HUES64 (cell line): ENCODE measurements at regions not wholly inside any gene's neighbourhood (a gene's known extent, or its start where the extent isn't known, plus 50 kb on each side); places are given as distances from the start of the nearest gene placed in this dataset.
"Not testable (repeated sequence)": the region's sequence is repeated elsewhere in the genome, so short reads cannot be mapped to it uniquely, and the experiment has no call there.

Source experiments
- H3K27ac ChIP-seq: 2 replicates; pipeline ENCODE4 v1.7.0; 2013; ENCODE audit warnings: low read depth, low read length, inconsistent platforms
- H3K27me3 ChIP-seq: 2 replicates; pipeline ENCODE4 v1.6.1; 2013; ENCODE audit warnings: mild to moderate bottlenecking, low read length; ENCODE audit not compliant: insufficient read depth
- H3K36me3 ChIP-seq: 2 replicates; pipeline ENCODE4 v1.6.1; 2013; ENCODE audit warnings: mild to moderate bottlenecking, low read length; ENCODE audit not compliant: insufficient read depth
- H3K4me1 ChIP-seq: 2 replicates; pipeline ENCODE4 v1.6.1; 2013; ENCODE audit warnings: mild to moderate bottlenecking, low read length, moderate library complexity; ENCODE audit not compliant: insufficient read depth
- H3K4me3 ChIP-seq: 2 replicates; pipeline ENCODE4 v1.5.1; 2013; ENCODE audit warnings: mild to moderate bottlenecking, low read length, moderate library complexity
- H3K9ac ChIP-seq: 2 replicates; pipeline ENCODE4 v1.6.1; 2013; ENCODE audit warnings: mild to moderate bottlenecking, low read depth, low read length
- H3K9me3 ChIP-seq: 2 replicates; pipeline ENCODE4 v1.6.1; 2013; ENCODE audit warnings: low read depth, low read length; ENCODE audit not compliant: insufficient read depth
- WGBS: fragments of 150-250, 120-280 bp; methylation state at CpG from one replicate; pipeline ENCODE4 v1.1.7; 2013; ENCODE audit warnings: missing lambda C conversion rate; 5-methylcytosine and 5-hydroxymethylcytosine counted together

GRCh38 chr15:96184297-96184696, 146.2 kb upstream of the NR2F2 start:
- Histone ChIP-seq H3K27ac (no peak overlapping the region), H3K36me3 (no peaks in the 10 kb centered on the region), H3K4me1 (peaks cover 37% of the 10 kb centered on the region), H3K9me3 (no peaks in the 10 kb centered on the region), H3K9ac (no peak overlapping the region), H3K4me3 (no peak overlapping the region), H3K27me3 (no peaks in the 10 kb centered on the region)
- whole genome bisulfite sequencing: 91% methylated on average over 2 of the region's 2 CpGs

GRCh38 chr15:96186105-96186504, 144.4 kb upstream of the NR2F2 start:
- no peaks in the 10 kb centered on the region for H3K9me3 ChIP-seq
- H3K27ac ChIP-seq: no peak overlapping the region
- no peaks in the 10 kb centered on the region for H3K27me3 ChIP-seq
- H3K36me3 ChIP-seq: no peaks in the 10 kb centered on the region
- H3K9ac ChIP-seq: no peak overlapping the region
- H3K4me3 ChIP-seq: no peak overlapping the region
- H3K4me1 ChIP-seq: peaks cover 28% of the 10 kb centered on the region
- WGBS: 94% methylated on average over 4 of the region's 4 CpGs

- Histone ChIP-seq H3K27ac (no peak overlapping the region), H3K36me3 (no peaks in the 10 kb centered on the region), H3K27me3 (no peaks in the 10 kb centered on the region), H3K9ac (no peak overlapping the region), H3K9me3 (no peaks in the 10 kb centered on the region), H3K4me3 (no peak overlapping the region), H3K4me1 (peaks cover 22% of the 10 kb centered on the region)
- WGBS: 83% methylated on average over 7 of the region's 10 CpGs
Measured at GRCh38 chr15:96187341-96188305, 142.9 kb upstream of the NR2F2 start.

- H3K27ac ChIP-seq: no peak overlapping the region
- no peaks in the 10 kb centered on the region for H3K36me3 ChIP-seq
- 91% methylated on average over 1 of the region's 1 CpG for WGBS
- H3K4me3 ChIP-seq: no peak overlapping the region
- H3K9ac ChIP-seq: no peak overlapping the region
- no peaks in the 10 kb centered on the region for H3K4me1 ChIP-seq
- H3K27me3 ChIP-seq: no peaks in the 10 kb centered on the region
- H3K9me3 ChIP-seq: no peaks in the 10 kb centered on the region
Measured at GRCh38 chr15:96197721-96198120, 132.8 kb upstream of the NR2F2 start.

GRCh38 chr15:96199111-96199510, 131.4 kb upstream of the NR2F2 start:
- no peak overlapping the region for H3K27ac ChIP-seq
- no peaks in the 10 kb centered on the region for H3K4me1 ChIP-seq
- no peak overlapping the region for H3K9ac ChIP-seq
- no peaks in the 10 kb centered on the region for H3K27me3 ChIP-seq
- H3K36me3 ChIP-seq: no peaks in the 10 kb centered on the region
- H3K9me3 ChIP-seq: no peaks in the 10 kb centered on the region
- no peak overlapping the region for H3K4me3 ChIP-seq

GRCh38 chr15:96200357-96200967, 130.0 kb upstream of the NR2F2 start:
- 95% methylated on average over 8 of the region's 9 CpGs for WGBS

GRCh38 chr15:96201696-96202095, 128.8 kb upstream of the NR2F2 start:
- Histone ChIP-seq H3K27ac (no peak overlapping the region), H3K9ac (no peak overlapping the region), H3K27me3 (no peaks in the 10 kb centered on the region), H3K4me3 (no peak overlapping the region), H3K36me3 (no peaks in the 10 kb centered on the region), H3K4me1 (no peaks in the 10 kb centered on the region), H3K9me3 (no peaks in the 10 kb centered on the region)
- 93% methylated on average over 2 of the region's 2 CpGs for WGBS

More at GRCh38 chr15:96200357-96200967, 130.0 kb upstream of the NR2F2 start:
- no peak overlapping the region for H3K9ac ChIP-seq
- H3K36me3 ChIP-seq: no peaks in the 10 kb centered on the region
- H3K27me3 ChIP-seq: no peaks in the 10 kb centered on the region
- no peaks in the 10 kb centered on the region for H3K4me1 ChIP-seq
- no peak overlapping the region for H3K4me3 ChIP-seq
- no peak overlapping the region for H3K27ac ChIP-seq
- H3K9me3 ChIP-seq: no peaks in the 10 kb centered on the region

- no CpG with 5 or more reads among the region's 1 CpG for WGBS
- H3K27ac ChIP-seq, H3K9me3 ChIP-seq, H3K4me3 ChIP-seq, H3K9ac ChIP-seq, H3K4me1 ChIP-seq, H3K27me3 ChIP-seq, H3K36me3 ChIP-seq: not testable (repeated sequence)
Measured at GRCh38 chr15:96205588-96205987, 124.9 kb upstream of the NR2F2 start.

- no peaks in the 10 kb centered on the region for H3K9me3 ChIP-seq
- no peaks in the 10 kb centered on the region for H3K27me3 ChIP-seq
- H3K9ac ChIP-seq: no peak overlapping the region
- no peaks in the 10 kb centered on the region for H3K36me3 ChIP-seq
- no peak overlapping the region for H3K27ac ChIP-seq
- 89% methylated on average over 2 of the region's 2 CpGs for WGBS
- H3K4me3 ChIP-seq: no peak overlapping the region
- H3K4me1 ChIP-seq: no peaks in the 10 kb centered on the region
Measured at GRCh38 chr15:96207377-96208006, 123.0 kb upstream of the NR2F2 start.

- Histone ChIP-seq H3K27me3 (no peaks in the 10 kb centered on the region), H3K27ac (no peak overlapping the region), H3K4me3 (no peak overlapping the region), H3K9ac (no peak overlapping the region), H3K9me3 (no peaks in the 10 kb centered on the region), H3K4me1 (no peaks in the 10 kb centered on the region), H3K36me3 (no peaks in the 10 kb centered on the region)
- 93% methylated on average over 8 of the region's 8 CpGs for WGBS
Measured at GRCh38 chr15:96209285-96209735, 121.2 kb upstream of the NR2F2 start.

- Histone ChIP-seq H3K4me3 (no peak overlapping the region), H3K27ac (no peak overlapping the region), H3K9me3 (no peaks in the 10 kb centered on the region), H3K36me3 (no peaks in the 10 kb centered on the region), H3K4me1 (no peaks in the 10 kb centered on the region), H3K9ac (no peak overlapping the region), H3K27me3 (no peaks in the 10 kb centered on the region)
- 91% methylated on average over 2 of the region's 2 CpGs for WGBS
Measured at GRCh38 chr15:96213045-96213444, 117.5 kb upstream of the NR2F2 start.
